Tibial artery (tissue), 4 donors: ENCODE measurements at regions not wholly inside any gene's neighbourhood (a gene's known extent, or its start where the extent isn't known, plus 50 kb on each side); places are given as distances from the start of the nearest gene placed in this dataset.

ENCODE experiments used
- DNase-seq, 2 donors: peaks; one replicate each; pipeline ENCODE4 v3.0.0-alpha.2; 2019
- H3K27ac ChIP-seq, 2 donors: fragments of 200-600 bp; sonication (generic) in 1 of 2; 1 replicate in 1 of 2; 2 replicates in 1 of 2; pipeline ENCODE4 v1.5.1; 2018 to 2019; ENCODE audit warnings: mild to moderate bottlenecking in 1 of 2
- H3K27me3 ChIP-seq, 2 donors: fragments of 200-600 bp; sonication (generic) in 1 of 2; one replicate each; pipeline versions ENCODE4 v1.5.1 to v1.6.0; 2016 to 2019
- H3K36me3 ChIP-seq, 3 donors: fragments of 200-600 bp; sonication (generic) in 2 of 3; one replicate each; pipeline ENCODE4 v1.5.1; 2016 to 2019; ENCODE audit warnings: mild to moderate bottlenecking in 2 of 3
- H3K4me1 ChIP-seq, 4 donors: fragments of 200-600 bp; sonication (generic) in 2 of 4; 1 replicate in 3 of 4; 2 replicates in 1 of 4; pipeline ENCODE4 v1.5.1; 2016 to 2019
- H3K4me3 ChIP-seq, 2 donors: fragments of 200-600 bp; sonication (generic) in 1 of 2; 1 replicate in 1 of 2; 2 replicates in 1 of 2; pipeline ENCODE4 v1.5.1; 2018 to 2019; ENCODE audit warnings: mild to moderate bottlenecking in 2 of 2
- H3K9me3 ChIP-seq, 3 donors: fragments of 200-600 bp; sonication (generic) in 1 of 3; one replicate each; pipeline ENCODE4 v1.5.1; 2016 to 2019
- CTCF ChIP-seq, 2 experiments: fragments of 200-600 bp in 1 of 2; fragments of 450-650 bp in 1 of 2; IDR thresholded peaks; one replicate each; pipeline ENCODE4 v1.5.1; 2017 to 2019; ENCODE audit warnings: antibody characterized with exemption in 2 of 2, mild to moderate bottlenecking in 1 of 2, moderate library complexity in 1 of 2
- intact Hi-C: fragments of 100-400 bp; cut with DNase I; formaldehyde crosslinking; loops from one replicate; pipeline ENCODE4 v1.15.0; 2023; ENCODE audit warnings: low total_unique reads

GRCh38 chr10:42942279-42942950 is 134.5 kb upstream of the RET start:
- intact Hi-C loops: no loop called here
- peak in 1 of 2 donors; percentile 56 for DNase-seq

GRCh38 chr10:42943025-42943818 is 133.6 kb upstream of the RET start:
- H3K27me3 ChIP-seq: peaks cover 0 to 6% of the 10 kb centered on the region in 2 donors
- intact Hi-C loops: no loop called here

More at GRCh38 chr10:42942279-42942950, 134.5 kb upstream of the RET start:
- Histone ChIP-seq H3K9me3 (no peaks in the 10 kb centered on the region), H3K27ac (no peak overlapping the region), H3K4me3 (no peak overlapping the region), H3K4me1 (no peaks in the 10 kb centered on the region), H3K27me3 (peaks cover 0 to 6% of the 10 kb centered on the region in 2 donors), H3K36me3 (no peaks in the 10 kb centered on the region)
- no peak for TF ChIP-seq CTCF (IDR thresholded peaks at IDR 0.05)

GRCh38 chr10:42948040-42948439 is 128.8 kb upstream of the RET start:
- H3K9me3 ChIP-seq: no peaks in the 10 kb centered on the region
- H3K27ac ChIP-seq: no peak overlapping the region
- H3K4me3 ChIP-seq: no peak overlapping the region
- intact Hi-C loops: no loop called here
- no peak for TF ChIP-seq CTCF (IDR thresholded peaks at IDR 0.05)
- no peaks in the 10 kb centered on the region for H3K36me3 ChIP-seq
- peaks cover 0 to 19% of the 10 kb centered on the region in 2 donors for H3K27me3 ChIP-seq
- no peak for DNase-seq
- H3K4me1 ChIP-seq: peaks cover 0 to 7% (median 0%) of the 10 kb centered on the region in 4 donors

More at GRCh38 chr10:42943025-42943818, 133.6 kb upstream of the RET start:
- no peak overlapping the region for H3K4me3 ChIP-seq
- H3K36me3 ChIP-seq: no peaks in the 10 kb centered on the region
- peak in 1 of 2 donors; percentile 33 for DNase-seq
- no peaks in the 10 kb centered on the region for H3K9me3 ChIP-seq
- H3K27ac ChIP-seq: no peak overlapping the region
- TF ChIP-seq CTCF (IDR thresholded peaks at IDR 0.05): no peak
- no peaks in the 10 kb centered on the region for H3K4me1 ChIP-seq

GRCh38 chr10:42949287-42949686 is 127.6 kb upstream of the RET start:
- no peak for TF ChIP-seq CTCF (IDR thresholded peaks at IDR 0.05)
- no peak overlapping the region for H3K4me3 ChIP-seq
- peaks cover 0 to 7% (median 0%) of the 10 kb centered on the region in 4 donors for H3K4me1 ChIP-seq
- H3K9me3 ChIP-seq: no peaks in the 10 kb centered on the region
- H3K36me3 ChIP-seq: no peaks in the 10 kb centered on the region
- DNase-seq: no peak
- no peak overlapping the region for H3K27ac ChIP-seq
- intact Hi-C loops: no loop called here
- peaks cover 0 to 22% of the 10 kb centered on the region in 2 donors for H3K27me3 ChIP-seq

GRCh38 chr10:42950606-42951485 is 126.0 kb upstream of the RET start:
- intact Hi-C loops: no loop called here
- H3K27ac ChIP-seq: no peak overlapping the region
- no peak for TF ChIP-seq CTCF (IDR thresholded peaks at IDR 0.05)
- peaks cover 0 to 7% (median 0%) of the 10 kb centered on the region in 4 donors for H3K4me1 ChIP-seq
- H3K36me3 ChIP-seq: no peaks in the 10 kb centered on the region
- peak; percentile 4 to 51 for DNase-seq
- H3K27me3 ChIP-seq: peaks cover 0 to 22% of the 10 kb centered on the region in 2 donors
- H3K9me3 ChIP-seq: no peaks in the 10 kb centered on the region
- no peak overlapping the region for H3K4me3 ChIP-seq
